Activated naive CD8-positive, alpha-beta T cell treated with anti-CD3 and anti-CD28 coated beads, Interleukin-2, amount 10 ng/mL, durations not matched to agents 7 days and 5 days (primary cell): ENCODE measurements at regions not wholly inside any gene's neighbourhood (a gene's known extent, or its start where the extent isn't known, plus 50 kb on each side); places are given as distances from the start of the nearest gene placed in this dataset.

Experiments used
- ATAC-seq: fragments of 150-1000 bp; cut with Tn5 transposase; one replicate; pipeline ENCODE4 v1.10.0; 2021; ENCODE audit warnings: low read depth, moderate library complexity
- POLR2A ChIA-PET: fragments of 350-600 bp; sonication (Branson Sonifier 250); formaldehyde crosslinking; loops from one replicate; lab custom pipeline; 2021; ENCODE audit warnings: antibody characterized with exemption; lab: Charles Lee
- DNase-seq: peaks from one replicate; pipeline ENCODE4 v3.0.0; 2021
- H3K27ac Mint-ChIP-seq: one replicate; pipeline ENCODE4 v1.8.0; 2022; ENCODE audit warnings: mild to moderate bottlenecking, mixed read lengths
- H3K27me3 Mint-ChIP-seq: one replicate; pipeline ENCODE4 v1.8.0; 2022; ENCODE audit warnings: mild to moderate bottlenecking, moderate library complexity, mixed read lengths
- H3K36me3 Mint-ChIP-seq: one replicate; pipeline ENCODE4 v1.8.0; 2021; ENCODE audit warnings: mild to moderate bottlenecking, mixed read lengths
- H3K4me1 Mint-ChIP-seq: one replicate; pipeline ENCODE4 v1.8.0; 2021; ENCODE audit warnings: mixed read lengths
- H3K4me3 Mint-ChIP-seq: one replicate; pipeline ENCODE4 v1.8.0; 2022; ENCODE audit warnings: mild to moderate bottlenecking, moderate library complexity, mixed read lengths
- H3K9me3 Mint-ChIP-seq: one replicate; pipeline ENCODE4 v1.8.0; 2021; ENCODE audit warnings: mixed read lengths

DNA sequence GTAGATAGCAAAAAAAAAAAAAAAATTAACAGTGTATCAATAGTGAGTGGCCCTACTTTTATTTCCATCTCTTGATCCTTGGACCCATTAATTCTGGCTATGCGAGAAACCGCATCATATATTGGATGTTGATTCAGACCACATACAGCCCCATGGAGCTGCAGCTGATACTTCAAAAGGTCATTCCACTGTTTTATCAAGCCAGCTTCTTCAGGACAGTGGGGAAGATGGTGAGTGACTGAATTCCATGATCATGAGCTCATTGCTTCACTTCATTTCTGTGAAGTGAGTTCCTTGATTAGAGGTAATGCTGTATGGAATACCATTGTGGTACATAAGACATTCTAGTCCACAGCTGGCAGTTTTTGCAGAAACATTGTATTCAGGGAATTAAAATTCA, 222.9 kb upstream of the MEF2C start:
- ATAC-seq (no peak), DNase-seq (no peak)
- no peaks in the 10 kb centered on the region for H3K9me3 Mint-ChIP-seq
- H3K27me3 Mint-ChIP-seq, result no peaks in the 10 kb centered on the region
- H3K27ac Mint-ChIP-seq, result no peak overlapping the region
- H3K36me3 Mint-ChIP-seq, result no peaks in the 10 kb centered on the region
- H3K4me1 Mint-ChIP-seq, result no peaks in the 10 kb centered on the region
- POLR2A ChIA-PET, result no interaction called here
- H3K4me3 Mint-ChIP-seq, result no peak overlapping the region

DNA sequence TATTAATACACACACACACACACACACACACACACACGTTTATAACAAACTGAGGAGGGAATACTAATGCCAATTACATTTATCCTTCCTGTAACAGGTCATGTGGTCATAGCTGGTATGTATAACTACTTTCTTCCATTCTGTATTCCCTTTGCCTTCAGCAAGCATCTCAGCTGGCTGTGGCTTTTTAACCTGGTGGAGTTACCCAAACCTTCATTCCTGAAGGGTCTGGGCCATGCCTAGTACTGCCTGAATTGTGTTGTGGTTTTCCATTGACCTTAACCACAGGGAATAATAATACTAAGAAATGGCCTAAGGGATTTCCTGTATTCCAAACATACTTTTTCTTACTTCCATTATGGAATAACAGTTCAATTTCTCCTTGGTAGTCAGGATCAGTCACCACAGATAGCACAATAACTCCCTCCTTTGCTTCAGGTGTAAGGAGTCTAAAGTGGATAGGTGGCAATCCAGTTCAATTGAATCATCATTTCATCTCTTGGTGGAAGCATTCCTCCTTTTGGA, 222.2 kb upstream of the MEF2C start:
- Mint-ChIP-seq H3K36me3 (no peaks in the 10 kb centered on the region), H3K9me3 (no peaks in the 10 kb centered on the region), H3K27me3 (no peaks in the 10 kb centered on the region), H3K27ac (no peak overlapping the region), H3K4me1 (no peaks in the 10 kb centered on the region), H3K4me3 (no peak overlapping the region)
- no peak for DNase-seq
- ATAC-seq, result no peak
- POLR2A ChIA-PET, result no interaction called here

DNA sequence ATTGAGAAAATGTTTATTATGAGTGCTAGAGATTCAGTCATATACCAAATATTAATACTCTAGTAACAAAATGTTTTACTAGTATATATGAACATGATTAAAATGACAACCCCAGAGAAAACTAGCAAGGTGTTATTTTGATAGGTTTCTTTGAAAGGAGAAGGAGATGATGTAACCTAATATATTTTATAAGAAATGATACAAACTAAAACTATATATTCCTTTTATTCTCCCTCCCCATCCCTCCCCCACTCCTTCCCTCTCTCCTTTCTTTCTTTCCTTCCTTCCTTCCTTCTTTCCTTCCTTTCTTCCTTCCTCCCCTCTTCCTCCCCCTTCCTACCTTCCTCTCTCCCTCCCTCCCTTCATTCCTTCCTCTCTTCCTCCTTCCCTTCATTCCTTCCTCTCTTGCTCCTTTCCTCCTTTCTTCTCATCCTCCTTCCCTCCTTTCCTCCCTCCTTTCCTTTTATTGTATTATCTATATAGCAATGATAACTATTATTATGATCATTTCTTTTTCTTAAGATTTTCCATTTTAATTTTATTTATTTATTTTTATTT, 215.3 kb upstream of the MEF2C start:
- no peak for DNase-seq

DNA sequence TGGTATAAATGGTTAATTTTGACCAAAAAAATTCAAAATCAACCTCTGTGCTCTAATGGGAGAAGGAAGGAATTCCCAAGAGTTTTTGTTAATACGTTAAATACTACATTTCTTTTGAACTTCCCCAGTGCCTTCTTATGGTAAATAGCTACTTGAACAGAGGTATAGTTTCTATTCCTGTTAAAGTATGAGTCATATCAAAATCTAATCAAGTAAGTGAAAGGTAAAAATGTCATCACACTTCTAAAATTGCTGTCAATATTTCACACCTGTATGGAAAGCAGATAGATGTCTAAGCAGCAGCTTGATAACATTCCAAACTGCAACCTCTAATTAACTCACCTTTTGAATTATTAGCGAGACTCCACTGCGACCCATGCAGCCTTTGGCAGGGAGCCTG, 214.1 kb upstream of the MEF2C start:
- no peaks in the 10 kb centered on the region for H3K27me3 Mint-ChIP-seq
- DNase-seq (no peak), ATAC-seq (no peak)
- H3K9me3 Mint-ChIP-seq, result no peaks in the 10 kb centered on the region
- H3K4me3 Mint-ChIP-seq, result no peak overlapping the region
- no peak overlapping the region for H3K27ac Mint-ChIP-seq
- POLR2A ChIA-PET, result no interaction called here
- no peaks in the 10 kb centered on the region for H3K4me1 Mint-ChIP-seq
- no peaks in the 10 kb centered on the region for H3K36me3 Mint-ChIP-seq

More for the DNA sequence above, 215.3 kb upstream of the MEF2C start:
- H3K4me3 Mint-ChIP-seq, result no peak overlapping the region
- H3K4me1 Mint-ChIP-seq, result no peaks in the 10 kb centered on the region
- H3K36me3 Mint-ChIP-seq, result no peaks in the 10 kb centered on the region
- H3K27ac Mint-ChIP-seq, result no peak overlapping the region
- H3K9me3 Mint-ChIP-seq, result no peaks in the 10 kb centered on the region
- no peak for ATAC-seq
- no peaks in the 10 kb centered on the region for H3K27me3 Mint-ChIP-seq
- POLR2A ChIA-PET, result no interaction called here

DNA sequence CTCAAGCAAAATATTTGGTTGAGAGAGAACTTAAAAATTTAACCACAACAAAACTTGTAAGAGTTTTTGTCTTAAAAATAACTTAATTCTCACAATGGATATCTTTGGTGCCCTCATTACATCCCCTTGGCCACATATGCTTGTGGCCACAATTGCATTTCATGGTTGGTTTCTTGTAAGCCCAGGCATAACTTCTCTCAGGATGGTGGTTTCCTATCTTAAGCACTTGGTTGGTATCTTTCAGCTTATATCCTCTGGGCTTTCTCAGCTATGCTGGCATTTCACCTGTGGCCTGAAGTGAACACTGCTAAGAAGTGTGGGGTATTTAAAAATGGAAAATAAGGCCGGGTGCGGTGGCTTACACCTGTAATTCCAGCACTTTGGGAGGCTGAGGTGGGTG, 212.4 kb upstream of the MEF2C start:
- POLR2A ChIA-PET, result no interaction called here
- H3K27me3 Mint-ChIP-seq, result no peaks in the 10 kb centered on the region
- H3K4me3 Mint-ChIP-seq, result no peak overlapping the region
- H3K36me3 Mint-ChIP-seq, result no peaks in the 10 kb centered on the region
- no peak overlapping the region for H3K27ac Mint-ChIP-seq
- DNase-seq (no peak), ATAC-seq (no peak)
- H3K9me3 Mint-ChIP-seq, result no peaks in the 10 kb centered on the region
- no peaks in the 10 kb centered on the region for H3K4me1 Mint-ChIP-seq

DNA sequence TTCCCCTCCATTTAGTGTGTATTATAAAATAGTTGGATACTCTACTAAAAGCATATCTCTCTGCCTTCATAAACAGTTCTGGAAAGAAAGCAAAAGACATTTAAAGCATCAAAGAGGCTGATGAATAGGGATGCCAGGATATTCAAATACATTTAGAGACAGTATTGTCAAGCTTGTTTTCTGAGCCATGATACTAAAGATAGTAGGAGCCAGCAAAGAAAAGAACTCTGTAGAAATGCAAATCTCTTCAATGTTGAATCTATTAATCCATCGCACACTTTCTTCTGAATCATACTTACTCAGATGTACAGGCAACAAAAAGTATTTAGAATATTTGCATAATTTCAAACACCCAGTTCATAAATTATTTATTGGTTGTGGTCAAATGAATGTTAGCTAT, 207.1 kb upstream of the MEF2C start:
- Mint-ChIP-seq H3K4me3 (no peak overlapping the region), H3K27me3 (no peaks in the 10 kb centered on the region), H3K27ac (no peak overlapping the region), H3K4me1 (no peaks in the 10 kb centered on the region), H3K9me3 (no peaks in the 10 kb centered on the region), H3K36me3 (no peaks in the 10 kb centered on the region)
- POLR2A ChIA-PET, result no interaction called here
- DNase-seq (no peak), ATAC-seq (no peak)

DNA sequence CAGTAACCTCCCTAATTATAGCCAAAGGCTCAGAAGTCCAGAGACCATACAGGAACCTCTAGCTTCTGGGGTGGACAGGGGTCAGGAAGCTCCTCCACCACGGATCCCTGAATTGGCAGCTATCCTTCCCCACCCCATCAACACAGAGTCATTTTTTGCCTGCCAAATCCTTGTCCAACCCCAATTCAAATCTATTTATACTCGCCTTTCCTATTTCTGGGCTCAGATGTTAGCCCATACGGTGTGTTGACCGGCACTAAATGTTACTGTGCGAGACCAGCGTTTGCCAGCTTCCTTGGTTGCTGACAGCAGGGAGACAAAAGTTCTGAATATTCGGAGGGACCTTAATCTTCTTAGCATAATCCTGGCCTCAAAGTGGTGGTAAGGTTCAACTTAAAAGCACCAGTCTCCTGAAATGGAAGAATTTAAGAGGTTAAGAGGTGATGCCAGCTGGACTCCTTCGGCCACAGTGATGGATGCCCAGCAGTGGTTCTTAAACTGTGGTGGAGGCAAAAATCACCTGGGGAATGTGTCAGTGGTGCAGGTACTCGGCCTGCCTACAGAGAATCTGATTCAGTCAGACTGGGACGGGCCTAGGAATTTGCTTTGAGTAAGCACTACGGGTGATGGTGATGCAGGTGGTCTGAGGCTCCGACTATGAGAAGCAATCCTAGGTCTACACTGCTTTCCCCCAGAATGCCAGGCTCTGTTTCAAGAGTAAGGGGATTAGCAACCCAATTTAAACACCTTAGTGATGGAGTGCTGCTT, 204.8 kb upstream of the MEF2C start:
- Mint-ChIP-seq H3K27me3 (no peaks in the 10 kb centered on the region), H3K27ac (no peak overlapping the region), H3K4me3 (no peak overlapping the region), H3K36me3 (no peaks in the 10 kb centered on the region), H3K4me1 (no peaks in the 10 kb centered on the region), H3K9me3 (no peaks in the 10 kb centered on the region)
- no peak for ATAC-seq
- POLR2A ChIA-PET, result no interaction called here
- no peak for DNase-seq

DNA sequence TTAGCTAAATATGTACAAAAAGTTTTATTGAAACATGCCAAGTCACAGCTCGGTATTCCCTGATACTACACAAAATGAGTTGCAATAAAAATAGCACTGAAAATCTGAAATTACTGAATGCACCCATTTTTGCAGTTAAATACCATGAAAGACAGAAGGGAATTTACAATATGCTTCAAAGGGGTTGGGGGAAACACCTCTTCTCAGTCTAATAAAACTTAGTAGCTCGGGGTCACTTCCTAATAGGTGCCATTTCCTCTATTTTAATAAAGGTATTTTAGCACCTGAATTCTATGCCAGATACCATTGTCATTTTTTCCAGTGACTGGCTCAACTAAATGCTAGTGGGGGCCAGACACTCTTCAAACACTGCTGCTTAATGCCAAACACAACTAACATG, 204.1 kb upstream of the MEF2C start:
- H3K4me1 Mint-ChIP-seq, result no peaks in the 10 kb centered on the region
- POLR2A ChIA-PET, result no interaction called here
- DNase-seq (no peak), ATAC-seq (no peak)
- no peaks in the 10 kb centered on the region for H3K27me3 Mint-ChIP-seq
- H3K27ac Mint-ChIP-seq, result no peak overlapping the region
- H3K4me3 Mint-ChIP-seq, result no peak overlapping the region
- H3K9me3 Mint-ChIP-seq, result no peaks in the 10 kb centered on the region
- no peaks in the 10 kb centered on the region for H3K36me3 Mint-ChIP-seq

DNA sequence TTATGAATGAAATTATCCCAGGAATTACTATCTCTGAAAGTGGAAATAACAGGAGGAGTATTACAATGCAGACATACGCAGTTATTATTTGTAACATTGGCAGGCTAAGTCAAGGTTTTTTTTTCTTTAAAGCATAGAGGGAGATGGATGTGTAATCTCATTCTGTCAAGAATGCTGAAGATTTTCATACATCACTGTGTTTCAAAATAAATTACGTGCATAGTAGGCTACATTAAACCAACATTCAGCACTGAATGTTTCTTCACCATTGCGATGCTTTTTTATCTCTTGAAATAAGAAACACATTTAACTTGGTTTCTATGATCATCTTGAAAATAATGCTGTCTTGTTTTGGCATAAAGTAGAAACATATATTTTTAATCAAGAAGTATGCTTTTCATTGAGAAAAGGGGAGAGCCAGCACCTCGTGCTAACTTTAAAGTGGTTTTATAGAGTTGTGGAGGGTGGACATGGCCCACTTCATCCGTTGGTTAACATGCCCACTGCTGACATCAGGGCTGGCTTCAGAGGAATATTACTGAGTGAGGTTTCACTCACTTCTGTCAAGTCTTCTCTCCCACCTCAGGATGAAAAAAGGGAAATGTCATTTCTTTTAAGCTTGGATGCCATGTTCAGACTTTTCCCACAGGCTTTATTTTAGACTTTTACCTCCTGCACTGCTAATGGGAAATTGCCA, 203.6 kb upstream of the MEF2C start:
- Mint-ChIP-seq H3K9me3 (no peaks in the 10 kb centered on the region), H3K36me3 (no peaks in the 10 kb centered on the region), H3K4me1 (no peaks in the 10 kb centered on the region), H3K27me3 (no peaks in the 10 kb centered on the region), H3K27ac (no peak overlapping the region), H3K4me3 (no peak overlapping the region)
- DNase-seq (no peak), ATAC-seq (no peak)
- POLR2A ChIA-PET, result no interaction called here

DNA sequence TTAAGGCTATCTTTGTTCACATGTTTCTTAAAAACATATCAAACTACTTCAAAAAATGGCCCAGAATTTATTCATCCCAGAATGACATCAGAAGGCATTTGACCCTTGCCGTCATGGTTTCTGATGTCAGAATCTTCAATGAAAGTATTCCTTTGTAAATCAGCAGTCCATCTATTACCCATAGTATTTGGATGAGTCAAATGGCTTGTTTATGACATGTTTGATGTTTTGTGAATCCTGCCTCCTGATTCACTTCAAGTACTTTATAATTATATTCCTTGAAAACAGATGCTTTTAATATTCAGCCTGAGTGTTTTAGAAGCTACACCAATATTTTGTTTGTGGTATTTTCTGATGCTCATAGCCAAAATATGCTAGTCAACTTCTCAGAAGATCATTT, 200.8 kb upstream of the MEF2C start:
- H3K4me1 Mint-ChIP-seq, result no peaks in the 10 kb centered on the region
- no peaks in the 10 kb centered on the region for H3K9me3 Mint-ChIP-seq
- H3K36me3 Mint-ChIP-seq, result no peaks in the 10 kb centered on the region
- POLR2A ChIA-PET, result no interaction called here
- no peak for DNase-seq
- no peak for ATAC-seq
- no peaks in the 10 kb centered on the region for H3K27me3 Mint-ChIP-seq
- H3K4me3 Mint-ChIP-seq, result no peak overlapping the region
- no peak overlapping the region for H3K27ac Mint-ChIP-seq

DNA sequence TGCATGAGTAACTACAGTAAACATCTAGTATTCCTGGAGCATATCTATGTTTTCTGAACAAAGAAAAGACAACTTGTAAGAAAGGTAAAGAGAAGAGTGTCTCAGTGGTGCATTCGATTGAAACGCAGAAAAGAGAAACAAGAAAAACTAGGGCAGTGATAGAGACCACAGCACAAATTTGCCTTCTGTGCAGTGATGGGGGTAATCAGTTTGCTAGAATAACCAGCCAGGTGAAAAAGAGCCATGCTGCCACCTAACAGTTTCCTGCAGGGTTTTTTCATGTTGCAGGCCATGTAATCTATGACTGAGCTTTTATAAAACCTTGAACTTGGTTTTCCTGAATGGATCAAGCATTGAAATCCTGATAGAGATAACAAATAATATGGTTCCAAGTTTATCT, 198.4 kb upstream of the MEF2C start:
- no peak overlapping the region for H3K27ac Mint-ChIP-seq
- no peaks in the 10 kb centered on the region for H3K27me3 Mint-ChIP-seq
- no peak overlapping the region for H3K4me3 Mint-ChIP-seq
- POLR2A ChIA-PET, result no interaction called here
- no peaks in the 10 kb centered on the region for H3K4me1 Mint-ChIP-seq
- DNase-seq, result no peak
- no peaks in the 10 kb centered on the region for H3K36me3 Mint-ChIP-seq
- ATAC-seq, result no peak
- no peaks in the 10 kb centered on the region for H3K9me3 Mint-ChIP-seq

DNA sequence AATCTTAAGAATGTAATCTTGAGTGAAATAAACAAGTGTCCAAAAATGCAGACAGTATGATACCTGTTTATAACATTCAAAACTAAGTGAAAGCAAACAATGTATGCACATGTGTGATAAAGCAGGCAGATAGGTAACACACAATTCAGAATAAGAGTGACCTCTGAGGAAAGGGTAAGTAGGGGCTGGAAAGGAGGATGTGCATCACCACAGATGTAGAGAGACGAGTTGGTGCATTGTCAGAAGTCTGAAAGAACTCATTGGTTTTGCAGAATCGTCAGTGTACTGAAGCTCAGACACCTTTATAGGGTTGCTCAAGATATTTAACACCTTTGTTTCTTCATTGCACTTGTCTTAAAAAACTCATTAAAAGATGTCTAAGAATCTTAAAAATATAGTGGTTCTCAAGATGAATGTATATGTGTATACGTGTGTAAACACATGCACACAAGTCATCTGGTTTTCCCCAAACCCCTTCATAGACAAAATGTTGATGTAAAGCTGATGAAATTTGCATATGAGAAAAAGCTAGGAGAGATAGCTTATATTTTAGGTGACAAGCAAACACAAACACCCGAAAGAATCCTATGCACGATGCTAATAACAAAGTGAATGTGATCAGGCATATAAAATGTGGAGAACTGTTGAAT, 197.6 kb upstream of the MEF2C start:
- H3K27ac Mint-ChIP-seq, result no peak overlapping the region

DNA sequence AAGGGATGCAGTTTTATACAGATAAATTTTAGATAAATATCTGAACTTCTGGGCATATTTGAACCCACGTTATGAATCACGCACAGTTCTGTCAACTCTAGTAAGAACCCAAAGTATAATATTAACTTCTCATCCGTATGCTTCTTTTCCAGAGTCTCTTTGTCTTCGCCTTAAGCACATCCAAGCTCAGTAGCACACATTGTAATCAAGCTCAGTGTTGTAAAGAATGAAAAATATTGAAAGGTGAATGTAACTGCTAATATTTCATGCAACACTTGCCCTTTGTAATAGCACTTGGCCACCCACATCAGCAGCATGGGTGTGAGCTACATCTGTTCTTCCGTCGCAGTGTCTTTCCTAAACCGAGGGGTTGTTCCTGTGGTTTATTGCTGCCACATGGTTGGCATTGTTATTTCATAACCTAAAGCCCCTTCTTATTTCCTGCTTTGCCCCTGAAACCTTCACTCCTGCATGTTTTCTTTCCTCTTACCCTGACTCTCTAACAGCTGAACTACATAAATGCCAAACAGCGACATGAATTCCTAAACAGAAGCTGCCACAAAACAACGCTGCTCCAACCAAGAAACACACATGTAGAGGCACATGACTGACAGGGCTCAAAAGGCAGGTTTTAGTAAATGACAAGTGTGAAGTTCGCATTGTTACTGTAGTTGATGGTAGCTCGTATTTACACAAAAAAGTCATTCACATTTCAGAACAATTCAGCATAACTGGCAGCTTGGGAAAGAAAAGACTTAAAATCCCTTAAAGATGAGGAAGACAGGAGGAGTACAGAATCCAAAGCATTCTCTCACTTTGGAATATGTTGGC, 190.1 kb upstream of the MEF2C start:
- Mint-ChIP-seq H3K4me1 (peaks cover 2% of the 10 kb centered on the region), H3K36me3 (no peaks in the 10 kb centered on the region), H3K27ac (no peak overlapping the region), H3K9me3 (no peaks in the 10 kb centered on the region), H3K4me3 (no peak overlapping the region), H3K27me3 (peaks cover 9% of the 10 kb centered on the region)
- DNase-seq (no peak), ATAC-seq (no peak)
- POLR2A ChIA-PET, result no interaction called here

More for the DNA sequence above, 197.6 kb upstream of the MEF2C start:
- POLR2A ChIA-PET, result no interaction called here
- no peaks in the 10 kb centered on the region for H3K4me1 Mint-ChIP-seq
- no peak overlapping the region for H3K4me3 Mint-ChIP-seq
- H3K36me3 Mint-ChIP-seq, result no peaks in the 10 kb centered on the region
- H3K27me3 Mint-ChIP-seq, result peaks cover under 1% of the 10 kb centered on the region
- ATAC-seq, result no peak
- no peak for DNase-seq
- no peaks in the 10 kb centered on the region for H3K9me3 Mint-ChIP-seq
